NCI-H1930 (cell line): ENCODE measurements at regions not wholly inside any gene's neighbourhood (a gene's known extent, or its start where the extent isn't known, plus 50 kb on each side); places are given as distances from the start of the nearest gene placed in this dataset.
"Not testable (repeated sequence)": the region's sequence is repeated elsewhere in the genome, so short reads cannot be mapped to it uniquely, and the experiment has no call there.

Source experiments
- DNase-seq, 2 experiments: peaks; one replicate each; lab custom pipeline; 2025; lab: John Stamatoyannopoulos, UW

DNA sequence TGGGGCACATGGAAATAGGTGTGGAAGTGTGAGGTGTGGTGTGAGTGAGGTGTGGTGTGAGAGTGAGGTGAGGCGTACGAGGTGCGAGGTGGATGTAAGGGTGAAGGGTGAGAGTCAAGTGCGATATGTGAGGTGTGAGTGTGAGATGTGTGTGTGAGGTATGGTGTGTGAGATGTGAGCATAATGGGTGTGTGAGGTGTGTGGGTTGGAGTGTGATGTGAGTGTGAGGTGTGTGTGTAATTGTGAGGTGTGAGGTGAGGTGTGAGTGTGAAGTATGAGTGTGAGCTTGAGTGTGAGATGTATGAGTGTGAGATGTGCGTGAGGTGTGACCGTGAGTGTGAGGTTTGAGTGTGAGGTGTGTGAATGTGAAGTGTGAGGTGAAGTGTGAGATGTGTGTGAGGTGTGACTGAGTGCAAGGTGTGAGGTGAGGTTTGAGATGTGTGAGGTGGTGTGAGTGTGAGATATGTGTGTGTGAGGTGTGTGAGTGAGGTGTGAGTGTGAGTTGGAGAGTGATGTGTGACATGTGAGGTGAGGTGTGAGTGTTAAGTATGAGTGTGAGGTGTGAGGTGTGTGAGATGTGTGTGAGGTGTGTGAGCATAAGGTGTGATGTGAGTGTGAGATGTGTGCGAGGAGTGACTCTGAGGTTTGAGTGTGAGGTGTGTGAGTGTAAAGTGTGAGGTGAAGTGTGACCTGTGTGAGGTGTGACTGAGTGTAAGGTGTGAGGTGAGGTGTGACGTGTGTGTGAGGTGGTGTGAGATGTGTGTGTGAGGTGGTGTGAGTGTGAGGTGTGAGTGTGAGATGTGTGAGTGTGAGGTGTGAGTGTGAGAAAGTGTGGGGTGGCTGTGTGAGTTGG, 354.0 kb downstream of the FOXL1 start:
- no peak for DNase-seq

GRCh38 chr16:86934581-86935375, 356.4 kb downstream of the FOXL1 start:
- DNase-seq, result no peak

DNA sequence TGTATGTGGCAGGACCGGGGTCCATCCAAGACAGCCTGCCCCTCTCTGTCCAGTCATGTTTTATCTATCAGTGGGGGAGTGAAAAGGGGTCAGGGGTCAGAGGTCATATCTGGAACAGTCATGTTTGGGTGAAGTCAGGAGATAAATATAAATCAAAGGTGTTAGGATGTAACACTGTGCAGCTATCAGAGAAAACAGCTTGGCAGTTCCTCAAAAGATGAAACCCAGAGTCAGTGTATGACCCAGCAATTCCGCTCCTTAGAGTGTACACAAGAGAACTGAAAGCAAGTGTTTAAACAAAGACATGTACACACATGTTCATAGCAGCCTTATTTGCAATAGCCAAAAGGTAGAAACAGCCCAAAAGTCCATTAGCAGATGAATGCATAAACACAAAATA, 361.3 kb downstream of the FOXL1 start:
- DNase-seq, result no peak

- no peak for DNase-seq
Observed at GRCh38 chr16:86941731-86942130, 363.4 kb downstream of the FOXL1 start.

DNA sequence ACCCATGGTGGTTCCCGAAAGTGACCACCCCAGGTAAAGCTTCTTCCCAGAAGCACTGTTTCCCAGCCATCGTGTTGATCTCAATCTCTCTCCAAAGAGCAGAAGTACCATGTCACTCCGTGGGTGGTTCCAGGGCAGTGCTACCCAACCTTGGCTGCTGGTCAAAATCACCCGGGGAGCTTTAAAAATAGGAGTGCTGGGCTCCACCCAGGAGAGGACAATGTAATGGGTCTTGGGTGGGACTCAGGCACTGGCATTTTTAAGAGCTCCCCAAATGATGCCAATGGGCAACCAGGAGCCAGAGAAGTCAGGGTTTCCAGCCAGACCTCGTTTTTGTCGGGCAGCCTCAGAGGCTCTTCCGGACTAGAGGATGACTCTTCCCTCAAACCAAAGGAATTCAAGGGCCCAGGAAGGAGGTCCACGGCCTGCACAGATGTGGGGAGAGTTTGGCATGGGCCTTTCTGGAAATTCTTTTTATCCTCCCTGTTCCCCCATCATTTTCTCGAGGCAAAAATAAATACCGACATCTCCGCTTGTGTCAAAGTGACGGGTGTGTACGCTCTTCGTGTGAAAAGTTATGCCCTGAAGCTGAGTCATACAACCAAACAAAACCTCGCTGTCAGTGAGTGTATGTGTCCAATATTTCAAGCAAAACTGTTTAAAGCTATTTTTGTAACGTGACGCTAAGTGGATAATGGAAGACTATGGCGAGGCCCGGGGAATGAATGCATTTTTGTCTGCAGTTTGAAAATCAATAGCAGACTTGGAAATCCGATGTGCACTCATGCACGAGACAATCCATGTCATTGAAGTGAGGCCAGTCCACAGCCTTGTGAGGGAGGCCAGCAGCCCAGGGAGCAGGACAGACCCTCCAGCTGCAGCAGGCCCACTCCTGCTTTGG, 364.1 kb downstream of the FOXL1 start:
- no peak for DNase-seq

GRCh38 chr16:86945166-86945900, 367.0 kb downstream of the FOXL1 start:
- DNase-seq, result no peak

DNA sequence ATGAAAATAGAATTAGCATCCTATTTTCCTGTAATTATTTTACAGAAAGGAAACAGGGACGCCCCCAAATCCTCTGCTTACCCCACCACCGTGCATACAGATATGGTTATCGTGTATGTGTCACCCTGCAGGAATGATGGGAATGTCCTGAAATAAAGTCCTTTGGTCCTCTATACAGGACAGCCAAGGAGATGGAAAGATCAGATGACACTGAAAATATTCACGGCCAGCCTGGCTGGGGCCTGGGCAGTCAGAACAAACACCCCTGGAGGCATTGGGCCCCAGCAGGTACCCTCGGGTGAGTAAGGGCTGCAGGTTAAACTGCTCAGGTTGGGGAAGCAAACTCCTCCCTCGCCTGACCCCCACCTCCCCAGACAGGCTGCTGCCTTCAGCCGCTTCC, 368.0 kb downstream of the FOXL1 start:
- DNase-seq, result no peak

GRCh38 chr16:86946981-86947380, 368.6 kb downstream of the FOXL1 start:
- DNase-seq, result no peak

DNA sequence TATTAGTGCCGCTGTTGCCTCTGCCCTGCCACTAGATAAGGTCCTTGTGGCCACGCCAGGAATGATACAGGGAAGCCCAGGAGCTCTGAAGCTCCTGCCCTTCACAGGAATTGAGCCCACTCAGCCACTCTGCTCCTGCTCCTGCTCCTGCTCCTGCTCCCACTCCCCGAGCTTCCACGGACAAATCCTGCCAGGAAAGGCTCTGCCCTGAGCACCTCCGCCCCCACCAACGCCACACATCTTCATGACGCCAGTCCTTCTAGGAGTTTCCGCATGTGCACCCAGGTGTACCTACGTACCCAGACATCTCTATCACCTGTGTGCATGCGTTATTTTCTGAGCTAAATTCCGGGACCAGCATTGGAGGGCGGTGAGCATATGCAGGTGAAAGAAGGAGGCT, 369.1 kb downstream of the C16orf95 start:
- DNase-seq, result no peak

DNA sequence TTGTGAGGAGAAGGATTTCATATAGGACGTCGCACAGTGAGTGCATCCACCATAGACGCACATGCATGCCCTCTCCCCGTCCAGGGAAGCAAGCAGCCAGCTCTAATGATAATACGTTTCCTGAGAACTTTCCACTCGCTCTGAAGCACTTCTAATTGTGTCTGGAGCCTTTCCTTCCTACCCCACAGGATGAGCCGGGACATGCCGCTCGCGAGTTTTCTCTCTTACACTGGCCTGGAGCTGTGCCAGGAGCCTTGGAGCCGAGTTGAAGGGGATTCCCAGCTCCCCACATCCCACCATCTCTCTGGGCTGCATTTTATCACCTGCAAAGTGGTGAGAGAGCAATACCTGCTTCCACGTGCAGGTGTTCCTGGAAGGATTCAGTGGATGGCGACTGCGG, 368.1 kb downstream of the C16orf95 start:
- no peak for DNase-seq

GRCh38 chr16:86949630-86950029, 367.6 kb downstream of the C16orf95 start:
- DNase-seq, result no peak

DNA sequence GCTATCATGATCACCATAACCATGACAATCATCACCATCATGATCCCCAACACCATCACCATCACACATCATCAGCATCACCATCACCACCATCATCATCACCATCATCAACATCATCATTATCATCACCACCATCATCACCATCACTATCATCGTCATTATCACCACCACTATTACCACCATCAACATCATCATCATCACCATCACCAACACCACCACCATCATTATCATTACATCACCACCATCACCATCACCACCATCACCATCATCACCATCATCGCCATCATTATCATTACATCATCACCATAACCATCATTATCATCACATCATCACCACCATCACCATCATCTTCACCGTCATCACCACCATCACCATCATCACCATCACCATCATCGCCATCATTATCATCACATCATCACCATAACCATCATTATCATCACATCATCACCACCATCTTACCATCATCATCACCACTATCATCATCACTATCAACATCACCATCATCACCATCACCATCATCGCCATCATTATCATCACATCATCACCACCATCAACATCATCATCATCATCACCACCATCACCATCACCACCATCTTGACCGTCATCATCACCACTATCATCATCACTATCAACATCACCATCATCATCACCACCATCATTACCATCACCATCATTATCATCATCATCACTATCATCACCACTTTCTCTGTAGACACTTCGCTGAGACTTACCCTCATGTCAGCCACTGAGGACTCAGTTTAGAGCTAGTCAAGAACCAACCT, 366.0 kb downstream of the C16orf95 start:
- no peak for DNase-seq

DNA sequence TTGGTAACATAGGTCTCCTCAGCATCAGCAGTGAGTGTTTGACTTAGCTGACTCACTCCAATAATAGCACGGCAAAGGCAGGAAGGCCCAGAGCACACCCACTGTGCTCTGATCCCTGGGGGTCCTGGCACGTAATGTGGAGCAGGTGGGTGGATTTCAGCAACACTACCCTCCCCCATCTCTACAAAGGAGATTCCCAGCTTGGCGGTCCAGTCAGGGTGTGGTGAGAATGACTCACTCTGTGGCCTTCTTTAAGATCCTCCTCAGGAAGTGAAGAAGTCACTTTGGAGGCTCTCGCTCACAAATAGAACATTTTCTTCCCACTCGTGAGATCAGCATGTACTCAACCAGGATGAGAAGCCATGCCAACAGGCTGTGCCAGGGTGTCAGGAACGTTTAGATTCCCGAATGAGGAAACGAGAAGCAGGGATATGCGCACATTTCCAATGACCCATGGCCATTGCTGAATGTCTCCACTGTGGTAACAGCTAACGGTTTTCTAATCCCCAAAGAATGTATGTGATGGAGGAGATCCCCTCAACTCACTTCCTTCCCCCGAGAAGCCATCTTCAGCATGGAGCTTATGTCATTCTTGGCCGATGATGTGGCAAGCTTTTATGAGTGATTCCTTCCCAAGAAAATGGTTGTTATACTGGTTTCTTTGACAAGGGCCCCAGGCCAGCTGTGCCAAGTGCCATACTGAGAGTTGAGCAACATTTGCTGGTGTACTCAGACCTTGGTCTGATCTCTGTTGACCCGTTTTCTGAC, 365.2 kb downstream of the C16orf95 start:
- no peak for DNase-seq

GRCh38 chr16:86952769-86953168, 364.4 kb downstream of the C16orf95 start:
- no peak for DNase-seq

- no peak for DNase-seq
Observed at GRCh38 chr16:86953631-86954391, 363.4 kb downstream of the C16orf95 start.

DNA sequence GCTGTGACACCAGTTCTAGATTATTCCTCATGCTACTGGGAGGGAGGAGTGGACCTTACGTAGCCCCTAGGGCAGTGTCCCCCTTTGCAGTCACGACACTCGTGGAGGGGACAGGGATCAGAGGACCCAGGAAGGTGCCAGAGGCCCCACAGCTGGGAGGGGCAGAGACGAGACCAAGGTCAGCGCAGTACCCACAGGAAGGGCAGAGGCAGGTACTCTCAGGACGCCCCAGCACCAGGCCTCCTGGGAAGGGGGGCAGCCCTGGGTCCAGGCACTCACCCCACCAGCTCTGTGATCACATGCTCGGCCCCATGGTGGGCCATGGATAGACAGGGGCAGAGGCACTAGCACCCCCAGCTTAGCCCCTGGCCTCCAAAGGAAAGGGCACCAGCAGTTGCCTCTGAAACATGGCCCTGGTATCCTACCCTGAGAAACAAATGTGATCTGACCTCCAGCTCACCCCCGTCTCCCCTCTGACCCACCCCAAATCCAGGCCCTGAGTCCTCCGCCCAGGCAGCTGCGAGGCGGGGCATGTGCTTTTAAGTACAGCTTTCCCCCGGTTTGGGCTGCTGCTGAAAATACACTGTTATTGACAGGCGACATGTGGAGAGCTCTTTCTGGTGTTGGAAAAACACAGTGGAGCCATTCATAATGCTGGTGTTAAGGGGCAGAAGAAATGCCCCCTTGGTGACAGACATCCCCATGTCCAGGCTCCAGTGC, 361.9 kb downstream of the C16orf95 start:
- no peak for DNase-seq

GRCh38 chr16:86956437-86956836, 360.8 kb downstream of the C16orf95 start:
- no peak for DNase-seq

- not testable (repeated sequence) for DNase-seq
Observed at GRCh38 chr16:86957662-86958198, 359.5 kb downstream of the C16orf95 start.
